ENCODE measurements at regions not wholly inside any gene's neighbourhood (a gene's known extent, or its start where the extent isn't known, plus 50 kb on each side); places are given as distances from the start of the nearest gene placed in this dataset.

- DNase-seq: no peak
Observed at GRCh38 chr13:43985422-43986072, 105.8 kb downstream of the LACC1 start.

GRCh38 chr13:43986421-43986981 is 106.8 kb downstream of the LACC1 start:
- DNase-seq: peak; percentile 94

- DNase-seq: no peak
Observed at GRCh38 chr13:43988302-43988701, 108.6 kb downstream of the LACC1 start.

- DNase-seq: no peak
Observed at GRCh38 chr13:43990021-43990420, 110.3 kb downstream of the LACC1 start.

GRCh38 chr13:43990829-43991228 is 111.1 kb downstream of the LACC1 start:
- no peak for DNase-seq

GRCh38 chr13:43991773-43992201 is 112.1 kb downstream of the LACC1 start:
- DNase-seq: no peak

GRCh38 chr13:43992211-43992610 is 112.5 kb downstream of the LACC1 start:
- DNase-seq: no peak

GRCh38 chr13:43994999-43995859 is 115.5 kb downstream of the LACC1 start:
- no peak for DNase-seq

- no peak for DNase-seq
Observed at GRCh38 chr13:43996221-43996620, 116.5 kb downstream of the LACC1 start.

GRCh38 chr13:44003481-44003880 is 123.8 kb downstream of the LACC1 start:
- DNase-seq: no peak

- no peak for DNase-seq
Observed at GRCh38 chr13:44004878-44005277, 125.2 kb downstream of the LACC1 start.

GRCh38 chr13:44007451-44007850 is 127.7 kb downstream of the LACC1 start:
- DNase-seq: no peak

GRCh38 chr13:44011036-44011435 is 131.3 kb downstream of the LACC1 start:
- DNase-seq: no peak

- no peak for DNase-seq
Observed at GRCh38 chr13:44012910-44013757, 133.4 kb downstream of the LACC1 start.

GRCh38 chr13:44013758-44014291 is 134.1 kb downstream of the LACC1 start:
- DNase-seq: no peak

- no peak for DNase-seq
Observed at GRCh38 chr13:44014501-44014900, 134.8 kb downstream of the LACC1 start.

- DNase-seq: no peak
Observed at GRCh38 chr13:44015118-44015517, 135.4 kb downstream of the LACC1 start.

- no peak for DNase-seq
Observed at GRCh38 chr13:44015811-44016210, 136.1 kb downstream of the LACC1 start.

- DNase-seq: no peak
Observed at GRCh38 chr13:44017756-44018309, 138.1 kb downstream of the LACC1 start.

- DNase-seq: no peak
Observed at GRCh38 chr13:44019651-44020050, 139.9 kb downstream of the LACC1 start.

GRCh38 chr13:44021422-44021821 is 141.7 kb downstream of the LACC1 start:
- no peak for DNase-seq

GRCh38 chr13:44022196-44022595 is 142.5 kb downstream of the LACC1 start:
- DNase-seq: no peak

All from NCI-H187 treated with DMSO at 0.1 percent for 48 hours (cell line).